SK-N-SH treated with all-trans-retinoic acid at 6 μM for 48 hours (cell line): ENCODE measurements at regions not wholly inside any gene's neighbourhood (a gene's known extent, or its start where the extent isn't known, plus 50 kb on each side); places are given as distances from the start of the nearest gene placed in this dataset.

Experiments
- ATAC-seq: fragments of 200-7000 bp; cut with Tn5 transposase; 3 replicates; pipeline ENCODE4 v1.9.1; 2020; ENCODE audit warnings: mild to moderate bottlenecking, moderate library complexity
- ARNTL ChIP-seq: fragments of 450-650 bp; formaldehyde crosslinking; IDR thresholded peaks from 2 replicates; pipeline ENCODE4 v1.5.0; 2020; ENCODE audit warnings: low read depth, mild to moderate bottlenecking, moderate library complexity, borderline replicate concordance
- BACH2 ChIP-seq: fragments of 250-450 bp; sonication (Bioruptor Pico); IDR thresholded peaks from 2 replicates; pipeline ENCODE4 v1.9.0; 2021; ENCODE audit warnings: mild to moderate bottlenecking, borderline replicate concordance
- CSDC2 ChIP-seq: fragments of 250-450 bp; sonication (Bioruptor Pico); IDR thresholded peaks from 2 replicates; pipeline ENCODE4 v1.5.0; 2020; ENCODE audit warnings: mild to moderate bottlenecking, moderate library complexity
- ESRRG ChIP-seq: fragments of 250-450 bp; sonication (Bioruptor Pico); IDR thresholded peaks from 2 replicates; pipeline ENCODE4 v1.6.1; 2021; ENCODE audit warnings: mild to moderate bottlenecking
- GLIS3 ChIP-seq: fragments of 250-450 bp; sonication (Bioruptor Pico); IDR thresholded peaks from 2 replicates; pipeline ENCODE4 v1.5.0; 2020; ENCODE audit warnings: mild to moderate bottlenecking, moderate library complexity
- ISL1 ChIP-seq: fragments of 250-450 bp; sonication (Bioruptor Pico); IDR thresholded peaks from 2 replicates; pipeline ENCODE4 v2.1.2; 2022; ENCODE audit warnings: mild to moderate bottlenecking, moderate library complexity
- POU6F1 ChIP-seq: fragments of 250-450 bp; sonication (Bioruptor Pico); IDR thresholded peaks from 2 replicates; pipeline ENCODE4 v1.8.0; 2021; ENCODE audit warnings: low read depth, mild to moderate bottlenecking, moderate library complexity, borderline replicate concordance
- PPARA ChIP-seq: fragments of 250-450 bp; sonication (Bioruptor Pico); IDR thresholded peaks from 2 replicates; pipeline ENCODE4 v1.5.0; 2020; ENCODE audit warnings: mild to moderate bottlenecking, borderline replicate concordance
- RARB ChIP-seq: fragments of 250-450 bp; sonication (Bioruptor Pico); IDR thresholded peaks from 2 replicates; pipeline ENCODE4 v1.8.0; 2021; ENCODE audit warnings: mild to moderate bottlenecking, moderate library complexity
- SNAI2 ChIP-seq: fragments of 250-450 bp; sonication (Bioruptor Pico); IDR thresholded peaks from 2 replicates; pipeline ENCODE4 v1.5.0; 2020; ENCODE audit warnings: mild to moderate bottlenecking, moderate library complexity
- TCF4 ChIP-seq: fragments of 250-450 bp; sonication (Bioruptor Pico); IDR thresholded peaks from 2 replicates; pipeline ENCODE4 v1.8.0; 2021; ENCODE audit warnings: mild to moderate bottlenecking, moderate library complexity, borderline replicate concordance
- TOX ChIP-seq: fragments of 250-450 bp; sonication (Bioruptor Pico); IDR thresholded peaks from 2 replicates; pipeline ENCODE4 v1.8.0; 2021; ENCODE audit warnings: mild to moderate bottlenecking, moderate library complexity, borderline replicate concordance
- TSHZ2 ChIP-seq: fragments of 250-450 bp; sonication (Bioruptor Pico); IDR thresholded peaks from 2 replicates; pipeline ENCODE4 v1.5.0; 2020; ENCODE audit warnings: mild to moderate bottlenecking, moderate library complexity
- ZC3H10 ChIP-seq: fragments of 250-450 bp; sonication (Bioruptor Pico); IDR thresholded peaks from 2 replicates; pipeline ENCODE4 v1.5.1; 2021; ENCODE audit warnings: mild to moderate bottlenecking, moderate library complexity
- ZFP30 ChIP-seq: fragments of 450-650 bp; formaldehyde crosslinking; IDR thresholded peaks from 2 replicates; pipeline ENCODE4 v1.5.0; 2022; ENCODE audit warnings: mild to moderate bottlenecking, moderate library complexity
- ZNF565 ChIP-seq: fragments of 450-650 bp; formaldehyde crosslinking; conservative IDR thresholded peaks from 2 replicates; pipeline ENCODE4 v1.5.0; 2020; ENCODE audit warnings: low read depth, mild to moderate bottlenecking, moderate library complexity
- ZNF8 ChIP-seq: fragments of 450-650 bp; formaldehyde crosslinking; IDR thresholded peaks from 2 replicates; pipeline ENCODE4 v1.5.0; 2020; ENCODE audit warnings: mild to moderate bottlenecking, moderate library complexity
- TF ChIP-seq, protein P1 (sequence below): fragments of 250-450 bp; sonication (Bioruptor Pico); IDR thresholded peaks from 2 replicates; pipeline ENCODE4 v1.5.1; 2021; ENCODE audit warnings: mild to moderate bottlenecking, moderate library complexity
- TF ChIP-seq, protein P2 (sequence below): fragments of 250-450 bp; sonication (Bioruptor Pico); IDR thresholded peaks from 2 replicates; pipeline ENCODE4 v1.8.0; 2020; ENCODE audit warnings: mild to moderate bottlenecking, moderate library complexity, borderline replicate concordance

GRCh38 chr12:39044754-39045153, 139.4 kb upstream of the CPNE8 start:
- no peak for ATAC-seq
- TF ChIP-seq ZNF565 (CRISPR knock-in tag) (no peak), TSHZ2 (CRISPR knock-in tag) (no peak), ESRRG (no peak), ZNF8 (no peak), ZC3H10 (CRISPR knock-in tag) (no peak), CSDC2 (no peak), PPARA (no peak), RARB (no peak), ARNTL (no peak), ZFP30 (CRISPR knock-in tag) (no peak), TCF4 (CRISPR knock-in tag) (no peak), BACH2 (CRISPR knock-in tag) (no peak), POU6F1 (CRISPR knock-in tag) (no peak), GLIS3 (CRISPR knock-in tag) (no peak), SNAI2 (CRISPR knock-in tag) (no peak)
- TF ChIP-seq, protein P1, sequence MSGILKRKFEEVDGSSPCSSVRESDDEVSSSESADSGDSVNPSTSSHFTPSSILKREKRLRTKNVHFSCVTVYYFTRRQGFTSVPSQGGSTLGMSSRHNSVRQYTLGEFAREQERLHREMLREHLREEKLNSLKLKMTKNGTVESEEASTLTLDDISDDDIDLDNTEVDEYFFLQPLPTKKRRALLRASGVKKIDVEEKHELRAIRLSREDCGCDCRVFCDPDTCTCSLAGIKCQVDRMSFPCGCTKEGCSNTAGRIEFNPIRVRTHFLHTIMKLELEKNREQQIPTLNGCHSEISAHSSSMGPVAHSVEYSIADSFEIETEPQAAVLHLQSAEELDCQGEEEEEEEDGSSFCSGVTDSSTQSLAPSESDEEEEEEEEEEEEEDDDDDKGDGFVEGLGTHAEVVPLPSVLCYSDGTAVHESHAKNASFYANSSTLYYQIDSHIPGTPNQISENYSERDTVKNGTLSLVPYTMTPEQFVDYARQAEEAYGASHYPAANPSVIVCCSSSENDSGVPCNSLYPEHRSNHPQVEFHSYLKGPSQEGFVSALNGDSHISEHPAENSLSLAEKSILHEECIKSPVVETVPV (CRISPR knock-in tag): no peak
- TF ChIP-seq, protein P2, sequence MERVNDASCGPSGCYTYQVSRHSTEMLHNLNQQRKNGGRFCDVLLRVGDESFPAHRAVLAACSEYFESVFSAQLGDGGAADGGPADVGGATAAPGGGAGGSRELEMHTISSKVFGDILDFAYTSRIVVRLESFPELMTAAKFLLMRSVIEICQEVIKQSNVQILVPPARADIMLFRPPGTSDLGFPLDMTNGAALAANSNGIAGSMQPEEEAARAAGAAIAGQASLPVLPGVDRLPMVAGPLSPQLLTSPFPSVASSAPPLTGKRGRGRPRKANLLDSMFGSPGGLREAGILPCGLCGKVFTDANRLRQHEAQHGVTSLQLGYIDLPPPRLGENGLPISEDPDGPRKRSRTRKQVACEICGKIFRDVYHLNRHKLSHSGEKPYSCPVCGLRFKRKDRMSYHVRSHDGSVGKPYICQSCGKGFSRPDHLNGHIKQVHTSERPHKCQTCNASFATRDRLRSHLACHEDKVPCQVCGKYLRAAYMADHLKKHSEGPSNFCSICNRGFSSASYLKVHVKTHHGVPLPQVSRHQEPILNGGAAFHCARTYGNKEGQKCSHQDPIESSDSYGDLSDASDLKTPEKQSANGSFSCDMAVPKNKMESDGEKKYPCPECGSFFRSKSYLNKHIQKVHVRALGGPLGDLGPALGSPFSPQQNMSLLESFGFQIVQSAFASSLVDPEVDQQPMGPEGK (CRISPR knock-in tag): no peak

- TF ChIP-seq TSHZ2 (CRISPR knock-in tag): peak; percentile 47; the same call in 1 of the 2 replicates
- TF ChIP-seq TCF4 (CRISPR knock-in tag): peak; percentile 41; the same call in 1 of the 2 replicates
- no peak for TF ChIP-seq TOX (CRISPR knock-in tag)
- no peak for ATAC-seq
Measured at GRCh38 chr12:39043424-39043822, 138.0 kb upstream of the CPNE8 start.

DNA sequence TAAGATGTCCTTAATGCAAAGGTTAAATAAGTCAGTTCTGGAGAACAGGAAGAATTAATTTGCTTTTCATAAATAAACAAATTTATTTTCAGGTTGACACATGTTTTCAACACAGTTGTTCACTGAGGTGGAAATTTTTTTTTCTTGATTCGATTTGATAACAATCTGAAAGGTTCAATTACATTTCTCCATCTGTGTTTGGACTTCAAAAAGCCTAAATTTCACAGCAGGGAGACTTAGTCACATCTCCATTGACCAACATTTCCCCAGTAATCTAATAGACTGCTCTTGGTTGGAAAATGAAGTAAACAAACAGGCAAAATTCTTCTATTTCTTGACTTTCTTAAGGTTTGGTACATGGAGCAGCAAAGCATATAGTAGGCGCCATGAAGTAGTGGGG, 134.9 kb upstream of the CPNE8 start:
- TF ChIP-seq ZNF565 (CRISPR knock-in tag) (no peak), POU6F1 (CRISPR knock-in tag) (no peak), ISL1 (no peak)
- no peak for ATAC-seq
